Natural killer cell (primary cell): ENCODE measurements at regions not wholly inside any gene's neighbourhood (a gene's known extent, or its start where the extent isn't known, plus 50 kb on each side); places are given as distances from the start of the nearest gene placed in this dataset.
A peak's percentile ranks its signal among the peaks of the same experiment; 100 is the strongest.

Experiments
- ATAC-seq, 3 donors: fragments of 150-1000 bp in 2 of 3; fragments of 200-7000 bp in 1 of 3; cut with Tn5 transposase; 1 replicate in 1 of 3; 2 replicates in 2 of 3; pipeline ENCODE4 v1.10.0; 2021; ENCODE audit warnings: mild to moderate bottlenecking in 2 of 3, moderate library complexity in 2 of 3
- DNase-seq, 2 donors: peaks; one replicate each; pipeline versions ENCODE4 v3.0.0 to v3.0.0-alpha.2; 2013 to 2021; ENCODE audit warnings: mixed read lengths in 1 of 2
- H3K27ac ChIP-seq: one replicate; pipeline ENCODE4 v1.5.1; 2013; ENCODE audit warnings: mild to moderate bottlenecking, low read length
- H3K27me3 ChIP-seq: one replicate; pipeline ENCODE4 v1.6.1; 2013; ENCODE audit warnings: low read length; ENCODE audit not compliant: control insufficient read depth, insufficient read depth
- H3K36me3 ChIP-seq: one replicate; pipeline ENCODE4 v1.6.1; 2013; ENCODE audit warnings: low read length; ENCODE audit not compliant: control insufficient read depth, insufficient read depth
- H3K4me1 ChIP-seq: one replicate; pipeline ENCODE4 v1.6.1; 2013; ENCODE audit warnings: low read length; ENCODE audit not compliant: control insufficient read depth, insufficient read depth
- H3K4me3 ChIP-seq: one replicate; pipeline ENCODE4 v1.5.1; 2013; ENCODE audit warnings: low read length
- H3K9me3 ChIP-seq: one replicate; pipeline ENCODE4 v1.6.1; 2013; ENCODE audit warnings: low read length; ENCODE audit not compliant: control insufficient read depth, insufficient read depth
- H3K27ac Mint-ChIP-seq, 2 donors: one replicate each; pipeline ENCODE4 v1.8.0; 2022; ENCODE audit warnings: mild to moderate bottlenecking in 2 of 2, mixed read lengths in 2 of 2, moderate library complexity in 1 of 2
- H3K27me3 Mint-ChIP-seq, 2 donors: one replicate each; pipeline ENCODE4 v1.8.0; 2022; ENCODE audit warnings: low read depth in 2 of 2, mixed read lengths in 2 of 2
- H3K36me3 Mint-ChIP-seq: one replicate; pipeline ENCODE4 v1.8.0; 2022; ENCODE audit warnings: mixed read lengths
- H3K4me1 Mint-ChIP-seq, 2 donors: one replicate each; pipeline ENCODE4 v1.8.0; 2022; ENCODE audit warnings: mixed read lengths in 2 of 2
- H3K4me3 Mint-ChIP-seq: one replicate; pipeline ENCODE4 v1.8.0; 2022; ENCODE audit warnings: mild to moderate bottlenecking, moderate library complexity, mixed read lengths
- H3K9me3 Mint-ChIP-seq, 2 donors: one replicate each; pipeline ENCODE4 v1.8.0; 2022; ENCODE audit warnings: mixed read lengths in 2 of 2
- WGBS: methylation state at CpG from one replicate; pipeline ENCODE4 v1.1.7; 2013; ENCODE audit warnings: missing lambda C conversion rate; ENCODE audit not compliant: insufficient coverage; 5-methylcytosine and 5-hydroxymethylcytosine counted together
- intact Hi-C: fragments of 100-400 bp; cut with micrococcal nuclease; formaldehyde crosslinking; loops from one replicate; pipeline ENCODE4 v1.14.2; 2022
- TF ChIP-seq, protein P1 (sequence below): fragments of 200-600 bp; IDR thresholded peaks from one replicate; pipeline ENCODE4 v1.8.0; 2022; ENCODE audit warnings: antibody characterized with exemption

DNA sequence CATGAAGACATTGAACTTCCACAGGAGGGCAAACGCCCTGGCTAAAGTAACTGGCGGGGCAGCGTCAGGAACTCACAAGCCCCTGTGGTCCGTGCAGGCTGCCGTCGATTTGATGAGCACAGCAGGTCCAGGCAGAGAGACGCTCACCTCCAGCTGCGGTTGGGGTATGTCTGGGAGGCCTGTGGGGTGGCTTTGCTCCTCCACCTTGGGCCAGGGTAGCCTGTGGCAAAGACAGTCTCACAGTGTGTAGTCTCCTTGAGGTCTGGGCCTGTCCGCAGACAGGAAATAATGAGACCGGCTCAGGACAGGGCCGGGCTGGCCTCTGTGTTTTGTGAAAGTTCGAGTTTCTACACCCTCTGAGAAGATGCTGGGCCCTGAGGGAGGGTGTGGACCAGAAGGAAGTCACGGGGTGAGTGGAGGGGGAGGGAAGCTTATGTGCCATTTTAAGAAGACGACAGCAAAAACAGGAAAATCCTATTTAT is 103.3 kb downstream of the METRNL start:
- Mint-ChIP-seq H3K4me1 (peaks cover 25 to 36% of the 10 kb centered on the region in 2 donors), H3K27ac (peak overlapping the region; percentile 51 to 79), H3K4me3 (peak overlapping the region; percentile 74), H3K9me3 (no peaks in the 10 kb centered on the region), H3K36me3 (peaks cover 1% of the 10 kb centered on the region), H3K27me3 (peaks cover 0 to 2% of the 10 kb centered on the region in 2 donors)
- 53% methylated on average over 14 of the region's 14 CpGs for WGBS
- Histone ChIP-seq H3K9me3 (no peaks in the 10 kb centered on the region), H3K27me3 (no peaks in the 10 kb centered on the region), H3K4me3 (no peak overlapping the region), H3K4me1 (peaks cover 20% of the 10 kb centered on the region), H3K36me3 (no peaks in the 10 kb centered on the region), H3K27ac (no peak overlapping the region)
- intact Hi-C loops = no loop called here
- DNase-seq (peak in 1 of 2 donors; percentile 25), ATAC-seq (peak; percentile 45 to 83 (median 75))
- TF ChIP-seq, protein P1, sequence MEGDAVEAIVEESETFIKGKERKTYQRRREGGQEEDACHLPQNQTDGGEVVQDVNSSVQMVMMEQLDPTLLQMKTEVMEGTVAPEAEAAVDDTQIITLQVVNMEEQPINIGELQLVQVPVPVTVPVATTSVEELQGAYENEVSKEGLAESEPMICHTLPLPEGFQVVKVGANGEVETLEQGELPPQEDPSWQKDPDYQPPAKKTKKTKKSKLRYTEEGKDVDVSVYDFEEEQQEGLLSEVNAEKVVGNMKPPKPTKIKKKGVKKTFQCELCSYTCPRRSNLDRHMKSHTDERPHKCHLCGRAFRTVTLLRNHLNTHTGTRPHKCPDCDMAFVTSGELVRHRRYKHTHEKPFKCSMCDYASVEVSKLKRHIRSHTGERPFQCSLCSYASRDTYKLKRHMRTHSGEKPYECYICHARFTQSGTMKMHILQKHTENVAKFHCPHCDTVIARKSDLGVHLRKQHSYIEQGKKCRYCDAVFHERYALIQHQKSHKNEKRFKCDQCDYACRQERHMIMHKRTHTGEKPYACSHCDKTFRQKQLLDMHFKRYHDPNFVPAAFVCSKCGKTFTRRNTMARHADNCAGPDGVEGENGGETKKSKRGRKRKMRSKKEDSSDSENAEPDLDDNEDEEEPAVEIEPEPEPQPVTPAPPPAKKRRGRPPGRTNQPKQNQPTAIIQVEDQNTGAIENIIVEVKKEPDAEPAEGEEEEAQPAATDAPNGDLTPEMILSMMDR = no peak

- H3K27ac Mint-ChIP-seq = peak overlapping the region; percentile 51 to 79
- peaks cover 20% of the 10 kb centered on the region for H3K4me1 ChIP-seq
- H3K36me3 ChIP-seq = no peaks in the 10 kb centered on the region
- peaks cover 0 to 2% of the 10 kb centered on the region in 2 donors for H3K27me3 Mint-ChIP-seq
- H3K27ac ChIP-seq = no peak overlapping the region
- no peak overlapping the region for H3K4me3 ChIP-seq
- intact Hi-C loops = no loop called here
- no peaks in the 10 kb centered on the region for H3K27me3 ChIP-seq
- no peaks in the 10 kb centered on the region for H3K9me3 ChIP-seq
- H3K9me3 Mint-ChIP-seq = peaks cover 0 to 3% of the 10 kb centered on the region in 2 donors
- TF ChIP-seq, protein P1 = no peak
- DNase-seq = peak in 1 of 2 donors; percentile 2
- peaks cover 6% of the 10 kb centered on the region for H3K36me3 Mint-ChIP-seq
- WGBS = 89% methylated on average over 28 of the region's 28 CpGs
- peaks cover 32 to 43% of the 10 kb centered on the region in 2 donors for H3K4me1 Mint-ChIP-seq
- peak overlapping the region; percentile 74 for H3K4me3 Mint-ChIP-seq
- ATAC-seq = no peak
These were observed 103.9 kb downstream of the METRNL start for GRCh38 chr17:83183145-83183948.

GRCh38 chr17:83183951-83184506 is 104.6 kb downstream of the METRNL start:
- H3K4me1 Mint-ChIP-seq = peaks cover 36 to 50% of the 10 kb centered on the region in 2 donors

More at GRCh38 chr17:83183951-83184506, 104.6 kb downstream of the METRNL start:
- Histone ChIP-seq H3K36me3 (no peaks in the 10 kb centered on the region), H3K27me3 (no peaks in the 10 kb centered on the region), H3K27ac (no peak overlapping the region), H3K4me1 (peaks cover 20% of the 10 kb centered on the region), H3K4me3 (no peak overlapping the region), H3K9me3 (no peaks in the 10 kb centered on the region)
- TF ChIP-seq, protein P1 = no peak
- H3K9me3 Mint-ChIP-seq = peaks cover 0 to 3% of the 10 kb centered on the region in 2 donors
- no peak overlapping the region for H3K4me3 Mint-ChIP-seq
- DNase-seq (peak in 1 of 2 donors; percentile 9), ATAC-seq (no peak)
- no peak overlapping the region for H3K27ac Mint-ChIP-seq
- peaks cover 0 to 8% of the 10 kb centered on the region in 2 donors for H3K27me3 Mint-ChIP-seq
- intact Hi-C loops = no loop called here
- peaks cover 6% of the 10 kb centered on the region for H3K36me3 Mint-ChIP-seq
- 90% methylated on average over 15 of the region's 15 CpGs for WGBS
